BJ (cell line): ENCODE measurements at regions not wholly inside any gene's neighbourhood (a gene's known extent, or its start where the extent isn't known, plus 50 kb on each side); places are given as distances from the start of the nearest gene placed in this dataset.

Experiments used
- CTCF ChIA-PET: fragments of 350-600 bp; formaldehyde crosslinking; extraction: SDS; loops from one replicate; lab custom pipeline; 2021; ENCODE audit warnings: antibody characterized with exemption, inconsistent platforms; lab: Yijun Ruan, JAX
- POLR2A ChIA-PET: fragments of 300-600 bp; sonication (Branson Sonifier 250); formaldehyde crosslinking; extraction: SDS; loops from one replicate; lab custom pipeline; 2021; ENCODE audit warnings: antibody characterized with exemption; lab: Charles Lee
- DNase-seq: peaks from one replicate; pipeline ENCODE4 v3.0.0-alpha.2; 2011; ENCODE audit warnings: low read depth
- H3K27me3 ChIP-seq: 2 replicates; pipeline ENCODE4 v1.6.0; 2011; ENCODE audit warnings: low read length; ENCODE audit not compliant: control insufficient read depth, insufficient read depth
- H3K36me3 ChIP-seq: 2 replicates; pipeline ENCODE4 v1.5.1; 2011; ENCODE audit warnings: low read length; ENCODE audit not compliant: control insufficient read depth, insufficient read depth
- H3K4me3 ChIP-seq: 2 replicates; pipeline ENCODE4 v1.5.1; 2011; ENCODE audit warnings: low read depth, mild to moderate bottlenecking, control low read depth, low read length
- CTCF ChIP-seq: IDR thresholded peaks from 2 replicates; pipeline ENCODE4 v1.5.1; 2011; ENCODE audit warnings: low read depth, mild to moderate bottlenecking, control low read depth, inconsistent platforms, low read length, moderate library complexity; ENCODE audit not compliant: insufficient read depth

GRCh38 chr15:69661871-69662644, 209.4 kb downstream of the RPLP1 start:
- ChIA-PET CTCF (no interaction called here), POLR2A (no interaction called here)
- no peak for TF ChIP-seq CTCF
- Histone ChIP-seq H3K4me3 (no peak overlapping the region), H3K27me3 (no peaks in the 10 kb centered on the region; the same call in 1 of the 2 replicates), H3K36me3 (no peaks in the 10 kb centered on the region)
- DNase-seq: no peak

- no peaks in the 10 kb centered on the region; the same call in 1 of the 2 replicates for H3K27me3 ChIP-seq
- no peaks in the 10 kb centered on the region for H3K36me3 ChIP-seq
- H3K4me3 ChIP-seq: no peak overlapping the region
- TF ChIP-seq CTCF: no peak
- POLR2A ChIA-PET: no interaction called here
- CTCF ChIA-PET: no interaction called here
- no peak for DNase-seq
Observed at GRCh38 chr15:69662645-69663000, 210.0 kb downstream of the RPLP1 start.

- Histone ChIP-seq H3K27me3 (no peaks in the 10 kb centered on the region; the same call in 1 of the 2 replicates), H3K4me3 (no peak overlapping the region), H3K36me3 (no peaks in the 10 kb centered on the region)
- TF ChIP-seq CTCF: no peak
- ChIA-PET POLR2A (no interaction called here), CTCF (no interaction called here)
- no peak for DNase-seq
Observed at GRCh38 chr15:69663441-69663840, 210.8 kb downstream of the RPLP1 start.

- POLR2A ChIA-PET: no interaction called here
Observed at GRCh38 chr15:69663982-69664381, 211.4 kb downstream of the RPLP1 start.

More at GRCh38 chr15:69663982-69664381, 211.4 kb downstream of the RPLP1 start:
- Histone ChIP-seq H3K4me3 (no peak overlapping the region), H3K27me3 (no peaks in the 10 kb centered on the region; the same call in 1 of the 2 replicates), H3K36me3 (no peaks in the 10 kb centered on the region)
- TF ChIP-seq CTCF: no peak
- CTCF ChIA-PET: no interaction called here
- DNase-seq: no peak
